Ovary (tissue), 3 donors: ENCODE measurements at regions not wholly inside any gene's neighbourhood (a gene's known extent, or its start where the extent isn't known, plus 50 kb on each side); places are given as distances from the start of the nearest gene placed in this dataset.

Source experiments
- POLR2A ChIP-seq: fragments of 450-650 bp; IDR thresholded peaks from one replicate; pipeline ENCODE4 v1.6.1; 2017; ENCODE audit warnings: antibody characterized with exemption, mild to moderate bottlenecking, moderate library complexity
- TF ChIP-seq, protein P1 (sequence below), 3 donors: fragments of 450-650 bp in 2 of 3; fragments of 200-600 bp in 1 of 3; IDR thresholded peaks; one replicate each; pipeline versions ENCODE4 v1.5.1 to v1.8.0; 2016 to 2022; ENCODE audit warnings: antibody characterized with exemption in 3 of 3, mild to moderate bottlenecking in 1 of 3
- donor health status: DM: no; HTN: no; CAD: no.

DNA sequence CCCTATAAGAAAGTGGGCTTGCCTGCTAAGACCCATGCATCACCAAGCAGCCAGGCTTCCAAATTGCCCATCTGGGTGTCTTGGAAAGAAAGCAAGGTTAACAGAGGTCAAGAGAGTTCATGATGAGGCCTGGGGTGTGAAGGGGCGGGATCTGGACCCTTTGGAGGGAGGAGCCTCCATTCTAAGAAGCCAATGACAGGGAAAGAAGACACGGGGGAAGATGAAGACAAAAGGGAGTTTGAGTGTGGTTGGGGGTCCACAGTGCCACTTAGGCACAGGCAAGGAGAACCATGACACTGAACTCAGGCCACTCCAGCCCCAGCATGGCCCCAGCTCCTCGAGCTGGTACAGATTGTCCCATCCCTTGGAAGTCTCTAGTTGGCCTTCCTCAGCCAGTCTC, 350.2 kb upstream of the TSHZ3 start:
- TF ChIP-seq, protein P1, sequence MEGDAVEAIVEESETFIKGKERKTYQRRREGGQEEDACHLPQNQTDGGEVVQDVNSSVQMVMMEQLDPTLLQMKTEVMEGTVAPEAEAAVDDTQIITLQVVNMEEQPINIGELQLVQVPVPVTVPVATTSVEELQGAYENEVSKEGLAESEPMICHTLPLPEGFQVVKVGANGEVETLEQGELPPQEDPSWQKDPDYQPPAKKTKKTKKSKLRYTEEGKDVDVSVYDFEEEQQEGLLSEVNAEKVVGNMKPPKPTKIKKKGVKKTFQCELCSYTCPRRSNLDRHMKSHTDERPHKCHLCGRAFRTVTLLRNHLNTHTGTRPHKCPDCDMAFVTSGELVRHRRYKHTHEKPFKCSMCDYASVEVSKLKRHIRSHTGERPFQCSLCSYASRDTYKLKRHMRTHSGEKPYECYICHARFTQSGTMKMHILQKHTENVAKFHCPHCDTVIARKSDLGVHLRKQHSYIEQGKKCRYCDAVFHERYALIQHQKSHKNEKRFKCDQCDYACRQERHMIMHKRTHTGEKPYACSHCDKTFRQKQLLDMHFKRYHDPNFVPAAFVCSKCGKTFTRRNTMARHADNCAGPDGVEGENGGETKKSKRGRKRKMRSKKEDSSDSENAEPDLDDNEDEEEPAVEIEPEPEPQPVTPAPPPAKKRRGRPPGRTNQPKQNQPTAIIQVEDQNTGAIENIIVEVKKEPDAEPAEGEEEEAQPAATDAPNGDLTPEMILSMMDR (IDR thresholded peaks at IDR 0.05), result no peak
- no peak for TF ChIP-seq POLR2A
